GM19043 (cell line): ENCODE measurements at regions not wholly inside any gene's neighbourhood (a gene's known extent, or its start where the extent isn't known, plus 50 kb on each side); places are given as distances from the start of the nearest gene placed in this dataset.

ENCODE experiments used
- ATAC-seq: cut with Tn5 transposase; IDR thresholded peaks from one replicate; pipeline ENCODE4 v1.9.1; 2021; ENCODE audit warnings: low read depth; ENCODE audit not compliant: unreplicated experiment

DNA sequence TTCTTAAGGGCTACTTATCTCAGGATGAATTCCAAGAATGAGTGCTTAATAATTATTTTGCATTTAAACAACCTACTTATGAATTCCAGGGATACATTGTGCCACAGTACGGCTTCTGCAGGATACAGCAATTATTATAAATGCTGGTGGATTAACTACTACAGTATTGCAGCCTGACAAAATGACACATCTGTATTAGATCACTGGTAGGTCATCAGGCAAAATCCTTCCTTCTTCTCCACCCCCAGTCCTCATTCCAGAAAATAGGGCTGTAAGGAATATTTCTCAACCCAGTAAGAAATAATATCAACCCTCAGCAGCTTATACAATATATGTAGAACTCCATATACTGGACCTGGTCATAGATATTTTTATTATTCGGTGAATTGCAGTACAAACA, 79.3 kb upstream of the RORA start:
- ATAC-seq: no peak

DNA sequence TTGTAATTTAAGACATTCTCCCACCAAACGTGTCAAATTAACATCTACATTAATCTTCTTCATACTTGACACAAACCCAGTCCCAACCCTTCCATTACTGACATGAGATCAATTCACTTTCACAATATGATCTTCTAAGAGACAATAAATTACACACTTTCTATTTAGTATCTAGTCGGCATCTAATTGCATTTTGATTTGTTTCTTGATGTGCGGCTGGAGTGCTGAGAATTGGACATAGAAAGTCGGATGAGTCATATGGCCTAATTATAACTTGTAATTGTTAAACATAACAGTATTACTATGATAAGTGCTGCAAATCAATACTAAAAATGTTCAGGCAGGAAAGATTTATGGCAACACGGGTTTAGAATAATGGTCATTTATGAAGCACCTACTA, 78.4 kb upstream of the RORA start:
- ATAC-seq: no peak

DNA sequence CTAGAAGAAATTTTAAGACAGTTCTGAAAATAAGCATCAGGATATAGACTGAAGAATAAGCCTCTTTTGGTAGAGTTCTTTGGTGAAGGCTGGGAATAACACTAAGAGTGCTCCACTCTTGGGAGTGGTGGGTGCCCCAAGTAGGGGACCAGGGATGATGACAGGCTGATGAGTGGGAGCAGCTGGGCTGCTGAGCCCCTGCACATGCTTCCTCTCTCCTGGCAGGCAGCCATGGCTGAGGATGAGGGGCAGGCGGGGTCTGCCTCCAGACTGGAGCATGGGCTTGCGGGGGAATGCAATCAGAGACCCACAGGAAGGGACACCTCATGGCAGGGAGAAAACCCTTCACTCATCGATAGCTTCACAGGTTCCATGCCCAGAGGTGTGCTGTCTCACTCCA, 72.6 kb upstream of the RORA start:
- ATAC-seq: no peak

DNA sequence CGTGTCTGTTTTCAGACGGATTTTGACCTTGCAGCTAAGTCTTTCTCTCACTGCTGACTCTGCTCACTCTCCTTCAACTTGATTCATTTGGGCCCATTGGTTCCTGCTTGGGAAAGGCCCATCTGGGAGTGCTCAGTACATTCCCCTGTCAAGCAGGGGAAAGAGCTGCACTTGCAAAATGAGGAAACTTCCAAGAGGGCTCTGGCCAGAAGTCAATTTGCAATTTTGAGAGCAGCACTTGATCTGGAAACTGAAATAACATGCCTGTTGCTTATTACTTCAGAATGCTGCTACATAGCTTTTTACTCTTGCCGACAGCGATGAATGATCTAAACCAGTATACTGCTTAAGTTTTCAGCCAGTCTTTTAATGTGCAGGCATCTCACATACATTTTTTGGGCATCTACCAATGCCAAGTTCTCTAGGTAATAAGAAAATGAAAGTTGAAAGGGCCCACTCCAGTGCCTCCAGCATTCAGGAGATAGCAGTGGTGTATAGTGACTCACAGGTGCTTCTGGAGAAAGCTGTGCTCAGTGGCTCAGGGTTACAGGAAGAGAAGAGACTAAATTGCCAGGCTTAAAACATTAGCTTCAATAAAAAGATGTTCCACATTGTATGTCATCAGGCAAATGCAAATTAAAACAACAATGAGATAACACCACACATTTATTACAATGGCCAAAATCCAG, 70.1 kb upstream of the RORA start:
- ATAC-seq: no peak

DNA sequence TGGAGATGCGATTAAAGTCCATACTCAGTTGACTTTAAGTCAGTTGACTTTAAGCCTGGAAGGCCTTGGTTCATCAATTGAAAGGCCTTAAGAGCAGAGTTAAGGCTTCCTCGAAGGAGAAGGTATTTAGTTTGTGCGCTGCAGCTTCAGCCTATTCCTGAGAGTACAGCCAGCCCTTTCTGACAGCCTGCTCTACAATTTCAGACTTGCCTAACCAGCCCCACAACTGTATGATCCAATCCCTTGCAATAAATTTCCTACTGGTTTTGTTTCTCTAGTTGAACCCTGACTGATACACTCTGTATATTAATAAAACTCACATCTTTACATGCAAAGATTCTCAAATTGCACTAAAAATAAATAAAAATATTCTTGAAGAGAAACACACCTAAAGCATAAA, 66.1 kb upstream of the RORA start:
- no peak for ATAC-seq

- no peak for ATAC-seq
Observed at GRCh38 chr15:61282661-61283060, 53.6 kb upstream of the RORA start.

GRCh38 chr15:61281328-61281727, 52.2 kb upstream of the RORA start:
- no peak for ATAC-seq
